ENCODE measurements at regions not wholly inside any gene's neighbourhood (a gene's known extent, or its start where the extent isn't known, plus 50 kb on each side); places are given as distances from the start of the nearest gene placed in this dataset.

GRCh38 chr7:114784746-114785145, 137.1 kb upstream of the MDFIC start:
- DNase-seq (no peak), ATAC-seq (ENCODE audit: insufficient read depth, low FRiP score) (no peak)
- no peaks in the 10 kb centered on the region for H3K9me3 ChIP-seq (ENCODE audit: control insufficient read depth in 4 of 4, insufficient read depth in 3 of 4, low read length in 3 of 4)
- H3K27ac ChIP-seq (ENCODE audit: low read depth in 1 of 2, low read length in 1 of 2), result no peak overlapping the region
- H3K27me3 ChIP-seq (ENCODE audit: control insufficient read depth in 3 of 3, insufficient read depth in 3 of 3, low read length in 2 of 3), result no peaks in the 10 kb centered on the region
- 79 to 85% methylated on average over 1 of the region's 1 CpG for WGBS, 2 donors
- H3K36me3 ChIP-seq (ENCODE audit: control insufficient read depth in 4 of 4, insufficient read depth in 4 of 4, low read length in 4 of 4), result no peaks in the 10 kb centered on the region
- H3K4me1 ChIP-seq (ENCODE audit: control insufficient read depth in 5 of 5, insufficient read depth in 5 of 5, low read length in 5 of 5), result no peaks in the 10 kb centered on the region
- no peak overlapping the region for H3K4me3 ChIP-seq
- no peak for TF ChIP-seq CTCF (IDR thresholded peaks at IDR 0.05; ENCODE audit: control extremely low read depth, extremely low read depth)
- H3K9ac ChIP-seq (ENCODE audit: insufficient read depth in 1 of 2, low read length in 2 of 2), result no peak overlapping the region

- Histone ChIP-seq H3K9me3 (ENCODE audit: control insufficient read depth in 4 of 4, insufficient read depth in 3 of 4, low read length in 3 of 4) (no peaks in the 10 kb centered on the region), H3K4me1 (ENCODE audit: control insufficient read depth in 5 of 5, insufficient read depth in 5 of 5, low read length in 5 of 5) (no peaks in the 10 kb centered on the region), H3K4me3 (no peak overlapping the region), H3K36me3 (ENCODE audit: control insufficient read depth in 4 of 4, insufficient read depth in 4 of 4, low read length in 4 of 4) (no peaks in the 10 kb centered on the region), H3K27ac (ENCODE audit: low read depth in 1 of 2, low read length in 1 of 2) (no peak overlapping the region), H3K9ac (ENCODE audit: insufficient read depth in 1 of 2, low read length in 2 of 2) (no peak overlapping the region), H3K27me3 (ENCODE audit: control insufficient read depth in 3 of 3, insufficient read depth in 3 of 3, low read length in 2 of 3) (no peaks in the 10 kb centered on the region)
- WGBS, 2 donors, result 58 to 69% methylated on average over 3 of the region's 3 CpGs
- no peak for DNase-seq
- no peak for TF ChIP-seq CTCF (IDR thresholded peaks at IDR 0.05; ENCODE audit: control extremely low read depth, extremely low read depth)
- no peak for ATAC-seq (ENCODE audit: insufficient read depth, low FRiP score)
Measured at GRCh38 chr7:114785496-114785895, 136.4 kb upstream of the MDFIC start.

- 84 to 90% methylated on average over 7 of the region's 7 CpGs for WGBS, 2 donors
- no peak for TF ChIP-seq CTCF (IDR thresholded peaks at IDR 0.05; ENCODE audit: control extremely low read depth, extremely low read depth)
- ATAC-seq (ENCODE audit: insufficient read depth, low FRiP score) (no peak), DNase-seq (no peak)
- Histone ChIP-seq H3K36me3 (ENCODE audit: control insufficient read depth in 4 of 4, insufficient read depth in 4 of 4, low read length in 4 of 4) (no peaks in the 10 kb centered on the region), H3K9me3 (ENCODE audit: control insufficient read depth in 4 of 4, insufficient read depth in 3 of 4, low read length in 3 of 4) (no peaks in the 10 kb centered on the region), H3K9ac (ENCODE audit: insufficient read depth in 1 of 2, low read length in 2 of 2) (no peak overlapping the region), H3K27me3 (ENCODE audit: control insufficient read depth in 3 of 3, insufficient read depth in 3 of 3, low read length in 2 of 3) (no peaks in the 10 kb centered on the region), H3K4me1 (ENCODE audit: control insufficient read depth in 5 of 5, insufficient read depth in 5 of 5, low read length in 5 of 5) (no peaks in the 10 kb centered on the region), H3K4me3 (no peak overlapping the region), H3K27ac (ENCODE audit: low read depth in 1 of 2, low read length in 1 of 2) (no peak overlapping the region)
Measured at GRCh38 chr7:114786455-114786854, 135.4 kb upstream of the MDFIC start.

GRCh38 chr7:114787556-114787955, 134.3 kb upstream of the MDFIC start:
- Histone ChIP-seq H3K4me3 (no peak overlapping the region), H3K27me3 (ENCODE audit: control insufficient read depth in 3 of 3, insufficient read depth in 3 of 3, low read length in 2 of 3) (no peaks in the 10 kb centered on the region), H3K4me1 (ENCODE audit: control insufficient read depth in 5 of 5, insufficient read depth in 5 of 5, low read length in 5 of 5) (no peaks in the 10 kb centered on the region), H3K9me3 (ENCODE audit: control insufficient read depth in 4 of 4, insufficient read depth in 3 of 4, low read length in 3 of 4) (no peaks in the 10 kb centered on the region), H3K27ac (ENCODE audit: low read depth in 1 of 2, low read length in 1 of 2) (no peak overlapping the region), H3K9ac (ENCODE audit: insufficient read depth in 1 of 2, low read length in 2 of 2) (no peak overlapping the region), H3K36me3 (ENCODE audit: control insufficient read depth in 4 of 4, insufficient read depth in 4 of 4, low read length in 4 of 4) (no peaks in the 10 kb centered on the region)
- WGBS, 2 donors, result 79 to 90% methylated on average over 1 of the region's 1 CpG
- TF ChIP-seq CTCF (IDR thresholded peaks at IDR 0.05; ENCODE audit: control extremely low read depth, extremely low read depth), result no peak
- ATAC-seq (ENCODE audit: insufficient read depth, low FRiP score), result no peak
- peak in 2 of 3 donors; percentile 46 to 55 for DNase-seq

Data from lung (tissue), 11 donors.